HL-60 (cell line): ENCODE measurements at regions not wholly inside any gene's neighbourhood (a gene's known extent, or its start where the extent isn't known, plus 50 kb on each side); places are given as distances from the start of the nearest gene placed in this dataset.

Experiments used
- DNase-seq, 2 experiments: peaks; one replicate each; pipeline ENCODE4 v3.0.0-alpha.2; 2010 to 2020; ENCODE audit warnings: low read depth in 1 of 2, low spot score in 1 of 2
- H3K27ac ChIP-seq: fragments of 250-450 bp; sonication (Bioruptor Pico); replicated peaks from 2 replicates; pipeline ENCODE4 v1.5.1; 2020; ENCODE audit warnings: mild to moderate bottlenecking, moderate library complexity
- H3K27me3 ChIP-seq: fragments of 250-450 bp; sonication (Bioruptor Pico); 2 replicates; pipeline ENCODE4 v1.5.1; 2021; ENCODE audit warnings: mild to moderate bottlenecking, moderate library complexity; ENCODE audit not compliant: insufficient read depth, poor library complexity, severe bottlenecking
- H3K4me3 ChIP-seq: replicated peaks from 2 replicates; pipeline ENCODE4 v1.5.1; 2011; ENCODE audit warnings: mild to moderate bottlenecking, control low read depth, low read length; ENCODE audit not compliant: insufficient read depth
- GABPA ChIP-seq: IDR thresholded peaks from 2 replicates; pipeline ENCODE4 v1.6.1; 2012; ENCODE audit warnings: low read depth
- POLR2AphosphoS5 ChIP-seq: IDR thresholded peaks from 2 replicates; pipeline ENCODE4 v1.6.1; 2012; ENCODE audit warnings: low read depth
- SPI1 ChIP-seq: IDR thresholded peaks from 2 replicates; pipeline ENCODE4 v1.6.1; 2012; ENCODE audit warnings: low read depth, mild to moderate bottlenecking, borderline replicate concordance
- TF ChIP-seq, protein P1 (sequence below): IDR thresholded peaks from one replicate; pipeline ENCODE4 v1.5.1; 2011; ENCODE audit warnings: low read length, control low read depth, inconsistent platforms; ENCODE audit not compliant: insufficient read depth
- TF ChIP-seq, protein P2 (sequence below): IDR thresholded peaks from 2 replicates; pipeline ENCODE4 v1.6.1; 2012; ENCODE audit warnings: low read depth; ENCODE audit not compliant: insufficient replicate concordance

GRCh38 chr1:30283199-30283962 is 440.0 kb downstream of the MATN1 start:
- DNase-seq = no peak
- Histone ChIP-seq H3K27me3 (peaks cover 3% of the 10 kb centered on the region), H3K4me3 (no peak overlapping the region), H3K27ac (no peak overlapping the region)
- TF ChIP-seq POLR2AphosphoS5 (no peak), SPI1 (no peak), GABPA (no peak)
- TF ChIP-seq, protein P1, sequence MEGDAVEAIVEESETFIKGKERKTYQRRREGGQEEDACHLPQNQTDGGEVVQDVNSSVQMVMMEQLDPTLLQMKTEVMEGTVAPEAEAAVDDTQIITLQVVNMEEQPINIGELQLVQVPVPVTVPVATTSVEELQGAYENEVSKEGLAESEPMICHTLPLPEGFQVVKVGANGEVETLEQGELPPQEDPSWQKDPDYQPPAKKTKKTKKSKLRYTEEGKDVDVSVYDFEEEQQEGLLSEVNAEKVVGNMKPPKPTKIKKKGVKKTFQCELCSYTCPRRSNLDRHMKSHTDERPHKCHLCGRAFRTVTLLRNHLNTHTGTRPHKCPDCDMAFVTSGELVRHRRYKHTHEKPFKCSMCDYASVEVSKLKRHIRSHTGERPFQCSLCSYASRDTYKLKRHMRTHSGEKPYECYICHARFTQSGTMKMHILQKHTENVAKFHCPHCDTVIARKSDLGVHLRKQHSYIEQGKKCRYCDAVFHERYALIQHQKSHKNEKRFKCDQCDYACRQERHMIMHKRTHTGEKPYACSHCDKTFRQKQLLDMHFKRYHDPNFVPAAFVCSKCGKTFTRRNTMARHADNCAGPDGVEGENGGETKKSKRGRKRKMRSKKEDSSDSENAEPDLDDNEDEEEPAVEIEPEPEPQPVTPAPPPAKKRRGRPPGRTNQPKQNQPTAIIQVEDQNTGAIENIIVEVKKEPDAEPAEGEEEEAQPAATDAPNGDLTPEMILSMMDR = no peak
- TF ChIP-seq, protein P2, sequence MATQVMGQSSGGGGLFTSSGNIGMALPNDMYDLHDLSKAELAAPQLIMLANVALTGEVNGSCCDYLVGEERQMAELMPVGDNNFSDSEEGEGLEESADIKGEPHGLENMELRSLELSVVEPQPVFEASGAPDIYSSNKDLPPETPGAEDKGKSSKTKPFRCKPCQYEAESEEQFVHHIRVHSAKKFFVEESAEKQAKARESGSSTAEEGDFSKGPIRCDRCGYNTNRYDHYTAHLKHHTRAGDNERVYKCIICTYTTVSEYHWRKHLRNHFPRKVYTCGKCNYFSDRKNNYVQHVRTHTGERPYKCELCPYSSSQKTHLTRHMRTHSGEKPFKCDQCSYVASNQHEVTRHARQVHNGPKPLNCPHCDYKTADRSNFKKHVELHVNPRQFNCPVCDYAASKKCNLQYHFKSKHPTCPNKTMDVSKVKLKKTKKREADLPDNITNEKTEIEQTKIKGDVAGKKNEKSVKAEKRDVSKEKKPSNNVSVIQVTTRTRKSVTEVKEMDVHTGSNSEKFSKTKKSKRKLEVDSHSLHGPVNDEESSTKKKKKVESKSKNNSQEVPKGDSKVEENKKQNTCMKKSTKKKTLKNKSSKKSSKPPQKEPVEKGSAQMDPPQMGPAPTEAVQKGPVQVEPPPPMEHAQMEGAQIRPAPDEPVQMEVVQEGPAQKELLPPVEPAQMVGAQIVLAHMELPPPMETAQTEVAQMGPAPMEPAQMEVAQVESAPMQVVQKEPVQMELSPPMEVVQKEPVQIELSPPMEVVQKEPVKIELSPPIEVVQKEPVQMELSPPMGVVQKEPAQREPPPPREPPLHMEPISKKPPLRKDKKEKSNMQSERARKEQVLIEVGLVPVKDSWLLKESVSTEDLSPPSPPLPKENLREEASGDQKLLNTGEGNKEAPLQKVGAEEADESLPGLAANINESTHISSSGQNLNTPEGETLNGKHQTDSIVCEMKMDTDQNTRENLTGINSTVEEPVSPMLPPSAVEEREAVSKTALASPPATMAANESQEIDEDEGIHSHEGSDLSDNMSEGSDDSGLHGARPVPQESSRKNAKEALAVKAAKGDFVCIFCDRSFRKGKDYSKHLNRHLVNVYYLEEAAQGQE = no peak

- no peak for DNase-seq
- Histone ChIP-seq H3K4me3 (no peak overlapping the region), H3K27me3 (peaks cover 3% of the 10 kb centered on the region), H3K27ac (no peak overlapping the region)
- TF ChIP-seq SPI1 (no peak), POLR2AphosphoS5 (no peak), GABPA (no peak)
- TF ChIP-seq, protein P1 = no peak
- TF ChIP-seq, protein P2 = no peak
Measured at GRCh38 chr1:30280572-30280971, 442.8 kb downstream of the MATN1 start.

- peaks cover 3% of the 10 kb centered on the region for H3K27me3 ChIP-seq
- no peak for TF ChIP-seq SPI1
- TF ChIP-seq, protein P2 = no peak
- TF ChIP-seq GABPA = no peak
- TF ChIP-seq, protein P1 = no peak
- no peak for TF ChIP-seq POLR2AphosphoS5
- DNase-seq = no peak
- no peak overlapping the region for H3K27ac ChIP-seq
- no peak overlapping the region for H3K4me3 ChIP-seq
Measured at GRCh38 chr1:30277911-30278310, 445.5 kb downstream of the MATN1 start.
